ENCODE measurements at regions not wholly inside any gene's neighbourhood (a gene's known extent, or its start where the extent isn't known, plus 50 kb on each side); places are given as distances from the start of the nearest gene placed in this dataset.

GRCh38 chr3:88321363-88322050 lies 171.7 kb downstream of the C3orf38 start:
- H3K4me3 ChIP-seq, result no peak overlapping the region
- TF ChIP-seq CTCF (IDR thresholded peaks at IDR 0.05) (no peak), POLR2AphosphoS5 (IDR thresholded peaks at IDR 0.05) (no peak), POLR2A (IDR thresholded peaks at IDR 0.05) (no peak)
- H3K36me3 ChIP-seq, result no peaks in the 10 kb centered on the region
- DNase-seq (ENCODE audit: low spot score in 2 of 2), result no peak
- H3K27ac ChIP-seq, result no peak overlapping the region
- no peaks in the 10 kb centered on the region for H3K4me1 ChIP-seq
- no peaks in the 10 kb centered on the region for H3K27me3 ChIP-seq
- H3K9me3 ChIP-seq, result no peaks in the 10 kb centered on the region
- intact Hi-C loops (cut with DNase I; ENCODE audit: low total_unique reads), result no loop called here

- H3K27ac ChIP-seq, result no peak overlapping the region
- H3K4me3 ChIP-seq, result no peak overlapping the region
- no peaks in the 10 kb centered on the region for H3K27me3 ChIP-seq
- H3K4me1 ChIP-seq, result no peaks in the 10 kb centered on the region
- H3K9me3 ChIP-seq, result no peaks in the 10 kb centered on the region
- no peaks in the 10 kb centered on the region for H3K36me3 ChIP-seq
- DNase-seq (ENCODE audit: low spot score in 2 of 2), result no peak
- intact Hi-C loops (cut with DNase I; ENCODE audit: low total_unique reads), result no loop called here
- TF ChIP-seq POLR2A (IDR thresholded peaks at IDR 0.05) (no peak), POLR2AphosphoS5 (IDR thresholded peaks at IDR 0.05) (no peak), CTCF (IDR thresholded peaks at IDR 0.05) (no peak)
Observed at GRCh38 chr3:88324788-88325187, 175.0 kb downstream of the C3orf38 start.

GRCh38 chr3:88334187-88334868 lies 184.6 kb downstream of the C3orf38 start:
- H3K27ac ChIP-seq, result no peak overlapping the region
- no peak overlapping the region for H3K4me3 ChIP-seq
- no peak for TF ChIP-seq POLR2A (IDR thresholded peaks at IDR 0.05)
- TF ChIP-seq POLR2AphosphoS5 (IDR thresholded peaks at IDR 0.05), result no peak
- no peak for TF ChIP-seq CTCF (IDR thresholded peaks at IDR 0.05)
- H3K36me3 ChIP-seq, result no peaks in the 10 kb centered on the region
- DNase-seq (ENCODE audit: low spot score in 2 of 2), result no peak
- H3K27me3 ChIP-seq, result no peaks in the 10 kb centered on the region
- no peaks in the 10 kb centered on the region for H3K4me1 ChIP-seq
- H3K9me3 ChIP-seq, result peaks cover 0 to 21% of the 10 kb centered on the region in 2 donors
- intact Hi-C loops (cut with DNase I; ENCODE audit: low total_unique reads), result no loop called here

GRCh38 chr3:88336894-88337293 lies 187.1 kb downstream of the C3orf38 start:
- DNase-seq (ENCODE audit: low spot score in 2 of 2), result no peak
- TF ChIP-seq CTCF (IDR thresholded peaks at IDR 0.05), result no peak
- no peak for TF ChIP-seq POLR2AphosphoS5 (IDR thresholded peaks at IDR 0.05)
- no peak for TF ChIP-seq POLR2A (IDR thresholded peaks at IDR 0.05)
- H3K9me3 ChIP-seq, result peaks cover 0 to 21% of the 10 kb centered on the region in 2 donors
- no peaks in the 10 kb centered on the region for H3K36me3 ChIP-seq
- intact Hi-C loops (cut with DNase I; ENCODE audit: low total_unique reads), result no loop called here
- no peak overlapping the region for H3K4me3 ChIP-seq
- no peak overlapping the region for H3K27ac ChIP-seq
- no peaks in the 10 kb centered on the region for H3K4me1 ChIP-seq
- no peaks in the 10 kb centered on the region for H3K27me3 ChIP-seq

- Histone ChIP-seq H3K4me1 (no peaks in the 10 kb centered on the region), H3K36me3 (no peaks in the 10 kb centered on the region), H3K27ac (no peak overlapping the region), H3K9me3 (no peaks in the 10 kb centered on the region), H3K27me3 (no peaks in the 10 kb centered on the region), H3K4me3 (no peak overlapping the region)
- intact Hi-C loops (cut with DNase I; ENCODE audit: low total_unique reads), result no loop called here
- TF ChIP-seq POLR2A (IDR thresholded peaks at IDR 0.05), result no peak
- TF ChIP-seq POLR2AphosphoS5 (IDR thresholded peaks at IDR 0.05), result no peak
- TF ChIP-seq CTCF (IDR thresholded peaks at IDR 0.05), result no peak
- no peak for DNase-seq (ENCODE audit: low spot score in 2 of 2)
Observed at GRCh38 chr3:88343264-88343663, 193.5 kb downstream of the C3orf38 start.

All from breast epithelium (tissue), 4 donors.